ENCODE measurements at regions not wholly inside any gene's neighbourhood (a gene's known extent, or its start where the extent isn't known, plus 50 kb on each side); places are given as distances from the start of the nearest gene placed in this dataset.

DNA sequence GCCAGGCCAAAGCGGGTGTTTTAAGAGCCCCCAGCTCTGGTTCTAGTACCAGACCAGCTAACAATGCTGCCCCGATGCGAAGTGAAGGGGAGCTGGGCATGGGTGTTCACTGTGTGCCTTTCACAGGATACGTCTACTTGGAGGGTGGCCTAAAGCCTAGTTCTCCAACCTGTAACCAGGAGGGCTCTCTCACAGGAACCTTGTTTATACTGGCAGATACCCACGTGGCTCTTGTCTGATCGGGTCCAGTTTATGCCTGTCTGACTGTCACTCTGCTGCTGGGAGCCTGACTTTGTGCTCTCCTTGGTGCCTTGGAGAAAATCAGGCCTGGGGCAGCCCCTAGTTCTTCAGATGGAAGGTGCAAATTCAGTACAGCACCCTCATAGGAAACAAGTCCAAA, 60.2 kb upstream of the RNF144B start:
- in situ Hi-C loops (cut with HindIII; ENCODE audit: low sequenced_read_pairs) = no loop called here
- TF ChIP-seq, protein P1, sequence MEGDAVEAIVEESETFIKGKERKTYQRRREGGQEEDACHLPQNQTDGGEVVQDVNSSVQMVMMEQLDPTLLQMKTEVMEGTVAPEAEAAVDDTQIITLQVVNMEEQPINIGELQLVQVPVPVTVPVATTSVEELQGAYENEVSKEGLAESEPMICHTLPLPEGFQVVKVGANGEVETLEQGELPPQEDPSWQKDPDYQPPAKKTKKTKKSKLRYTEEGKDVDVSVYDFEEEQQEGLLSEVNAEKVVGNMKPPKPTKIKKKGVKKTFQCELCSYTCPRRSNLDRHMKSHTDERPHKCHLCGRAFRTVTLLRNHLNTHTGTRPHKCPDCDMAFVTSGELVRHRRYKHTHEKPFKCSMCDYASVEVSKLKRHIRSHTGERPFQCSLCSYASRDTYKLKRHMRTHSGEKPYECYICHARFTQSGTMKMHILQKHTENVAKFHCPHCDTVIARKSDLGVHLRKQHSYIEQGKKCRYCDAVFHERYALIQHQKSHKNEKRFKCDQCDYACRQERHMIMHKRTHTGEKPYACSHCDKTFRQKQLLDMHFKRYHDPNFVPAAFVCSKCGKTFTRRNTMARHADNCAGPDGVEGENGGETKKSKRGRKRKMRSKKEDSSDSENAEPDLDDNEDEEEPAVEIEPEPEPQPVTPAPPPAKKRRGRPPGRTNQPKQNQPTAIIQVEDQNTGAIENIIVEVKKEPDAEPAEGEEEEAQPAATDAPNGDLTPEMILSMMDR (IDR thresholded peaks at IDR 0.05; ENCODE audit: low read depth, low read length) = no peak
- H3K4me3 ChIP-seq (ENCODE audit: low read depth, low read length) = no peak overlapping the region
- no peak for DNase-seq (ENCODE audit: low read depth, low spot score)

DNA sequence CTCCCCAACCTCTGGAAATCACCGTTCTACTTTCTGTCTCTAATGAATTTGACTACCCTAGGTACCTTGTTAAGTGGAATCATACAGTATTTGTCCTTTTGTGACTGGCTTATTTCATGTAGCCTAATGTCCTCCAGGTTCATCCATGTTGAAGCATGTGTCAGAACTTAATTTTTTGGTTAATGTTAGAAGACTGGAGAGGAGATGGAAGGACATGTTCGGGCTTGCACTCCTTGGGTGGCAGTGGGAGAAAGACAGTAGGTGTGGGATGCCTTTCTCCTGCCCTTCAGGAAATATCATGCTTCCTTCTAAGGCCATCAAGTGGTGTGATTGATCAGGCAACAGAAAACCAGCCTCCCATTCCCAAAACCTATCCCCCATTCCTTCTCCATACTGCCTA, 61.1 kb upstream of the RNF144B start:
- no peak overlapping the region for H3K4me3 ChIP-seq (ENCODE audit: low read depth, low read length)
- in situ Hi-C loops (cut with HindIII; ENCODE audit: low sequenced_read_pairs) = no loop called here
- DNase-seq (ENCODE audit: low read depth, low spot score) = no peak
- TF ChIP-seq, protein P1 (IDR thresholded peaks at IDR 0.05; ENCODE audit: low read depth, low read length) = no peak

DNA sequence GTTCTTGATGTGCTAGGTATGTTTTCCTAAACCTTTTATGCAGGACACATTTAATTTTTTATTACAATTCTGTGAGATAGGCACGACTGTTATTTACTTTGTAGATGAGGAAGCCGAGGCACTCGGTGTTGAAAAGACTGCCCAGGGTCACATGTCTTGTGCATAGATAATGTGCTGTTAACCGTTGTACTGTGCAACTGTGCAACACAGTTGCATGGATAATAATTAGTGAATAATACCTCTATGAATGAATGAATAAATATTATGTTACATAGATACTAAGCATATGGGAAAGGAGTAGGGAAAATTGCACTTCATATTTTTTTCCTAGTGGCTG, 60.3 kb upstream of the DEK start:
- in situ Hi-C loops (cut with HindIII; ENCODE audit: low sequenced_read_pairs) = no loop called here
- TF ChIP-seq, protein P1 (IDR thresholded peaks at IDR 0.05; ENCODE audit: low read depth, low read length) = no peak

DNA sequence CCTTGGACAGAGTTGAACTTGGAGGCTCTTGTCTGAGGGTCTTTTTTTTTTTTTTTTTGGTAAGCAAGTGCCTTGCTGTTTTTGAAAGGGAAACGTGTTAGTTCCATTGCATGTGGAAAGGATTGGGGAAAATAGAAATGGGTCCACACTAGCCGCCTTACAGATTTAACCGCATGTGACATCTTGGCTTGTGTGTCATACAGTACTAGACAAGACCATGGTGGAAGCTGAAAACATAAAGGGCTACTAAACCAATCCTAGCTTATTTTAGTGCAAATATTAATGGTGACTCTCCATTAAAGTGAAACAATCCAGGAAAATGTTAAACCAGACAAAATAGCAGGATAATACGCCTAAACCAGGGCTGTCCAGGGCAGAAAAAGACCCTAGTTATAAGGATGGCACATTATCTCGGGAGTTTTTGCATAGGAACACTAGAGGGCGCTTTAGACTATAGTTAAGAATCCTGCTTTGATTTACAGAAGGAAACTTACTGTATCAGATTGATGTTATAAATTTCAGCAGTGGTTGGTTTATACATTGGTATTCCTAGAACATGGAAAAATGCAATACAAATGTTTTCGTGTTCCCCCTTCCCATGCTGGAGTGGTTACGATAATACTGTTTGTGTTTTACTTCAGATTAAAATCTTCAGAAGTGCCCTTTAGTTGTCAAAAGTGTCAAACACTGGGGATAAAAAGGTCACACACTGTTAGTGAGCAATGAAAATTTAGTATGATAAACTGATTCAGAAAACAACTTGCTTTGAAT, 59.8 kb upstream of the DEK start:
- in situ Hi-C loops (cut with HindIII; ENCODE audit: low sequenced_read_pairs) = no loop called here
- TF ChIP-seq, protein P1 (IDR thresholded peaks at IDR 0.05; ENCODE audit: low read depth, low read length) = peak; percentile 67
- H3K4me3 ChIP-seq (ENCODE audit: low read depth, low read length) = no peak overlapping the region
- peak; percentile 58 for DNase-seq (ENCODE audit: low read depth, low spot score)

More for the DNA sequence above, 60.3 kb upstream of the DEK start:
- no peak for DNase-seq (ENCODE audit: low read depth, low spot score)
- no peak overlapping the region for H3K4me3 ChIP-seq (ENCODE audit: low read depth, low read length)

DNA sequence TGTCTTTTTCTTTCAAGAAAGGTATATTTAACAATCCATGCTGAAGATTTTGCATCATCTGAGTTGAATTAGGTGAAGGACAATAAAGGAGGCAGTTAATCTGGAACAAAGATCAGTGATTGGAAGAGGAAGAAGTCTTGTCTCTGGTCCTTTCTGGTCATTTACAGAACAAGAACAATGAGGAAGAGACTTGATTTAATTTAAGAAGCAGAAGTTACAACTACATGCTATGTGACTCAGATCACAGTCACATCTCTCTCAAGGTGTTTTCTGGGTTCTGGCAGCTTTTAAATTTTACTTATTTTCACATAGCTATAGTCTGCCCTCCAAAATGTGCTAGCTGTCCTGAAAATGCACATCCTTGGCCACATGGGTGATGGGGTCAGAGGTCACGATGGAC, 53.5 kb upstream of the DEK start:
- in situ Hi-C loops (cut with HindIII; ENCODE audit: low sequenced_read_pairs) = no loop called here
- no peak for DNase-seq (ENCODE audit: low read depth, low spot score)
- H3K4me3 ChIP-seq (ENCODE audit: low read depth, low read length) = no peak overlapping the region
- TF ChIP-seq, protein P1 (IDR thresholded peaks at IDR 0.05; ENCODE audit: low read depth, low read length) = no peak

DNA sequence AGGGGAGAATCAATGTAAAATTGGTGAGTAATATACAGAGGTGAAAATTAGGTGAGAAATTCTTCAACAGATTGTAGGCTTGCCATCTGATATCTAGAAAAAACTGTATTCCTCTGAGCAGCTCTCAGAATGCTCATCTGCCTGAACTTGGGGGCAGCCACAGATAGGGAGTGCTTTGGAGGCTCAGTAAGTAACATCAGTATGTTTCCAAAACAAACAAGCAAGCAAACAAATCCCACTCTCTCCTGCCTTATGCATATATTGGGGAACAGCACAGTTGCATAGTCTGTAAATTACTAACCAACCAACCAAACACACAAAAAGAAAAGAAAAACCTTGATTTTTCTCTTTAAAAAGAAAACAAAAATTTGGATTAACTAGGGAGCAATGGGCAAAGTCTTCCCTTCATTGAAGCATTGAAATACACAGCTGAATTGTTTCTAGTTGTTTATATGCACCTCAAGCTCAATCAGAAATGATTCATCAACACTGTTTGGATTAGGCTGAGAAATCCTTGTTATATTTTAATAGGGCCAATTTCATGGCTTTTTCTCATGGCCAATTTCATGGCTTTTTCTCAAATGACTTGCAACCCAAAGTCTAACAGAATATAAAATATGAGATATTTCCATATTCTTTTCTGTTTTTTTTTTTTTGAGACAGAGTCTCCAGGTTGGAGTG, 50.1 kb upstream of the DEK start:
- DNase-seq (ENCODE audit: low read depth, low spot score) = no peak
- H3K4me3 ChIP-seq (ENCODE audit: low read depth, low read length) = no peak overlapping the region
- TF ChIP-seq, protein P1 (IDR thresholded peaks at IDR 0.05; ENCODE audit: low read depth, low read length) = no peak
- in situ Hi-C loops (cut with HindIII; ENCODE audit: low sequenced_read_pairs) = no loop called here

Measured in astrocyte of the spinal cord (primary cell).